T-helper 1 cell treated with Interleukin-12 subunit alpha and Interleukin-12 subunit beta and Interleukin-4 antibody, amounts not matched to agents 30 μg/mL and 1 μg/mL, for 36 hours (primary cell): ENCODE measurements at regions not wholly inside any gene's neighbourhood (a gene's known extent, or its start where the extent isn't known, plus 50 kb on each side); places are given as distances from the start of the nearest gene placed in this dataset.
"Not testable (repeated sequence)": the region's sequence is repeated elsewhere in the genome, so short reads cannot be mapped to it uniquely, and the experiment has no call there.

ENCODE experiments used
- H3K27ac Mint-ChIP-seq: one replicate; pipeline ENCODE4 v1.8.0; 2021; ENCODE audit warnings: mild to moderate bottlenecking, mixed read lengths
- H3K27me3 Mint-ChIP-seq: one replicate; pipeline ENCODE4 v1.8.0; 2021; ENCODE audit warnings: low read depth, mixed read lengths
- H3K36me3 Mint-ChIP-seq: one replicate; pipeline ENCODE4 v1.8.0; 2021; ENCODE audit warnings: low read depth, mixed read lengths
- H3K4me1 Mint-ChIP-seq: one replicate; pipeline ENCODE4 v1.8.0; 2021; ENCODE audit warnings: low read depth, mixed read lengths
- H3K4me3 Mint-ChIP-seq: one replicate; pipeline ENCODE4 v1.8.0; 2021; ENCODE audit warnings: mild to moderate bottlenecking, moderate library complexity, mixed read lengths
- H3K9me3 Mint-ChIP-seq: one replicate; pipeline ENCODE4 v1.8.0; 2021; ENCODE audit warnings: mixed read lengths

DNA sequence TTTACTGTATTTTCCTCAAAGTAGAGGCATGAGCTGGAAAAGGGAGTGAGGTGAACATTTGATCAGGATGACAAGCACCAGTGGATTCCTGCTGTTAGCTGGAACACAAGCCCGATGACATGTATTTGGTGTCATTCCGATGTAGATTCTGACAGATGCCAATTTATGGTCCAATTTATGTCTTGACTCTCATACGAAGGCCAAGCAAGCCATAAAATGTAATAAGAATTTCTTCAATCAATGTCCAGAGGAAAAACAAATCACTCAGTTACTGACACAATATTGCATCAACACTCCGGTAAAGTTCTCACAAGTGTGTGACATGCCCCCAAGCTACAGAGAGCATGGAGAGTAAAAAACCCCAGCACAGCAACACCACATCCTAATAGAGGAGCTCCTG lies 138.3 kb upstream of the ZNF521 start:
- peaks cover 4% of the 10 kb centered on the region for H3K9me3 Mint-ChIP-seq
- no peak overlapping the region for H3K4me3 Mint-ChIP-seq
- no peak overlapping the region for H3K27ac Mint-ChIP-seq
- H3K27me3 Mint-ChIP-seq = no peaks in the 10 kb centered on the region
- no peaks in the 10 kb centered on the region for H3K4me1 Mint-ChIP-seq
- H3K36me3 Mint-ChIP-seq = no peaks in the 10 kb centered on the region

DNA sequence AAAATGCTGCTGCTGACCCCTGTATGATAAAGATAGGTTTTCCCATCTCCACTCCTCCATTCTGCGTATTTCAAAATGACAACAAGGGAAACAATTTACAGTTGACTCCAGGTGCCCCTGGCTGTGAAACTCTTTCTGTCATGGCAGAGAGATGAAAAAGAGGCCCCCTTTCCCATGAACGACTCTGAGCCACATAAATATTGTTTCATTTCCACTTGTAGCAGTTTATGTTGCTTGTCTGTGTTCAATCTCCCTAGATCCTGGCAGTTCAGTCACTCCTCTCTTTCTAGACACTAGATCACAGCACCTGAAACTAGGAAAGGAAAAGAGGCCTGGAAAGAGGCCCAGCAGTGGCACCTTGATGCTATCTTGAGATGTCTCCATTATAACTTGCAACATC lies 121.0 kb upstream of the ZNF521 start:
- Mint-ChIP-seq H3K27ac (no peak overlapping the region), H3K27me3 (no peaks in the 10 kb centered on the region), H3K9me3 (no peaks in the 10 kb centered on the region), H3K4me3 (no peak overlapping the region), H3K4me1 (no peaks in the 10 kb centered on the region), H3K36me3 (no peaks in the 10 kb centered on the region)

DNA sequence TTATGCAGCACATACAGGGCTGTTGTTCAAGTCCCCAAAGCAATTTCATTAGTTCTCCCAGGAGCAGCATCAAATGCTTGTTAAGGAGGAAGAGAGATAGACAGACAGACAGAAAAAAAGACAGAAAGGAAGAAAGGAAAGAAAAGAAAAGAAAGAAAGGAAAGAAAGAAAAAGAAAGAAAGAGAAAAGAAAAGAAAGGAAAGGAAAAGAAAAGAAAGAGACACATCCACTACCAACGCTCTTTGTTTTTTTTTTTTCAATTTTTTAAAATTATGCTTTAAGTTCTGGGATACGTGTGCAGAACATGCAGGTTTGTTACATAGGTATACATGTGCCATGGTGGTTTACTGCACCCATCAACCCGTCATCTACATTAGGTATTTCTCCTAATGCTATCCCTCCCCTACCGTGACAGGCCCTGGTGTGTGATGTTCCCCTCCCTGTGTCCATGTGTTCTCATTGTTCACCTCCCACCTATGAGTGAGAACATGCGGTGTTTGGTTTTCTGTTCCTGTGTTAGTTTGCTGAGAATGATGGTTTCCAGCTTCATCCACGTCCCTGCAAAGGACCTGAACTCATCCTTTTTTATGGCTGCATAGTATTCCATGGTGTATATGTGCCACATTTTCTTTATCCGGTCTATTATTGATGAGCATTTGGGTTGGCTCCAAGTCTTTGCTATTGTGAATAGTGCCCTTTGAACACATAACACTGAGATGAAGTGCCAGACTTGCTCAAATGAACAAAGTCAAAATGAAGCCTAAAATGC lies 119.0 kb upstream of the ZNF521 start:
- not testable (repeated sequence) for H3K4me1 Mint-ChIP-seq, H3K9me3 Mint-ChIP-seq, H3K36me3 Mint-ChIP-seq, H3K27ac Mint-ChIP-seq, H3K27me3 Mint-ChIP-seq, H3K4me3 Mint-ChIP-seq

DNA sequence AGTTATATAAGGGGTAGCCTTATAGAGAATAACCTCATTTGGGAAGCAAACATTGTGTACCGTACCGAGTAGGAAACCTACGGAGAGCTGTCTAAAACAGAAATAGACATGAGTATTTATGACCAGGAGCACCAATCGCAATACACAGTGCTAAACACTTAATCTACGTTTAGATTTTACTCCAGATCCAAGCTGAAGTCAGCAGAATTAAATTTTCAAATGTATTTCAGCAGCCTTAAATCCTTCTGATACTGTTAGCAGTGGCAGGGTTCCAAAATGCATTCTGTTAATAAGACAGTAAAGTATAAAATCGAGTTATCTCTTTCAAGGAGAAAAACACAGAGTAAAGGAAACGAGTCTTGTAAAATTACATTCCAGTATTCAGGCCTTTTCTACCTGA lies 118.1 kb upstream of the ZNF521 start:
- no peaks in the 10 kb centered on the region for H3K9me3 Mint-ChIP-seq
- no peak overlapping the region for H3K4me3 Mint-ChIP-seq
- no peak overlapping the region for H3K27ac Mint-ChIP-seq
- H3K36me3 Mint-ChIP-seq = no peaks in the 10 kb centered on the region
- H3K4me1 Mint-ChIP-seq = no peaks in the 10 kb centered on the region
- H3K27me3 Mint-ChIP-seq = no peaks in the 10 kb centered on the region

DNA sequence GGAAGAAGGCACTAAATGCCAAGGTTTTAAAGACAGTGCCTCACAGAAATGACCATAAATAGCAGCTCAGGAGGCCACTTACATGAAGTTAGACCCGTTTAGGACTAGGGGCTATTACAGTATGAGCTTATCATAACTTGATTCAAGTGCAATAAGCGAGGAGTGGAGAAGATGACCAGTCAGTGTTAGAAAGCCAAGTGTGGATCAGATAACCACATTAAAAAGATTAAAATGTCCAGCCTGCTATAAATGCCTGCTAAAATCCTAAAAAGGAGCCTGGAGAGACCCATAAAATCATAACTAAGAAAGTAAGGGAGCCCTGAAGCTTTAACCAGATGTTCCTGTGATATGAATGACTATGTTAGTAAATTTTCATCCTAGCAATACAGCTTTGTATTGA lies 117.5 kb upstream of the ZNF521 start:
- Mint-ChIP-seq H3K4me3 (no peak overlapping the region), H3K4me1 (no peaks in the 10 kb centered on the region)

DNA sequence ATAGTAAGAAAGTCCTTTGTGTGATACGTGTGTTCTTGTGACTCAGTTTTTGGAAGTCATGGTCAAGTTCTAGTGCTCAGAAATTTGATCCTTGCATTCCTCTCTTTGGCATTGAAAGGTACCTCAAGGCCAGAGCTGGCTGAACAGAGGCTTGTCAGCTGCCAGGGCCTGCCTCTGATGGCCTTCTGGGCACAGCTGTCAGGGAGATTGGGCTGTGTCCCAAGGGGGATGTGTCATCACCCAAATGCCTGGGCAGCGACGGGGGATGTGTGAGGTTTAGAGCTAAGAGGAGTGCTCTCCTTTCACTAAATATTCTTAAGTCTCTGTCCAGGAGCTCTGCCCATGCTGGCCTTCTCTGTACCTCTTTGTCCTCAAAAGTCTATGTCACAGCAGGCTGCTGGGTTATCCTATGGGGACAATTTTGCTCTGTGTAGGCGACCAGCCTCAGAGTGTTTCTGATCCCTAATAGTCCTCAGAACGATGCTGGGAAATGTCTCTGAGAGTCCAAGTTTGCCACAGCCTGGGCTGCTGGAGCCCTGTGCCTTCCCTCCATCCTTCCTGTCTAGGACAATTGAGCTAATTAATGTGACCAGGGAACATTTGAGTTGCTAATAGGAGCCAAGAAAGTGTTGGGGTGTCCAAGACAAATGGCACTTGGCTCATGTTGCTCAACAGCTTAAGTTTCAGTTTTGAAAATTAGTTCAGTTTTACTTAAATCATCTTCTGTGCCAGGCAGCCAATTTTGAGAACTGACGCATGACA lies 115.4 kb upstream of the ZNF521 start:
- no peaks in the 10 kb centered on the region for H3K9me3 Mint-ChIP-seq
- H3K27ac Mint-ChIP-seq = no peak overlapping the region
- H3K4me3 Mint-ChIP-seq = no peak overlapping the region
- H3K27me3 Mint-ChIP-seq = no peaks in the 10 kb centered on the region
- H3K36me3 Mint-ChIP-seq = no peaks in the 10 kb centered on the region
- no peaks in the 10 kb centered on the region for H3K4me1 Mint-ChIP-seq

More for the DNA sequence above, 117.5 kb upstream of the ZNF521 start:
- H3K27me3 Mint-ChIP-seq = no peaks in the 10 kb centered on the region
- H3K36me3 Mint-ChIP-seq = no peaks in the 10 kb centered on the region
- H3K9me3 Mint-ChIP-seq = no peaks in the 10 kb centered on the region
- no peak overlapping the region for H3K27ac Mint-ChIP-seq

DNA sequence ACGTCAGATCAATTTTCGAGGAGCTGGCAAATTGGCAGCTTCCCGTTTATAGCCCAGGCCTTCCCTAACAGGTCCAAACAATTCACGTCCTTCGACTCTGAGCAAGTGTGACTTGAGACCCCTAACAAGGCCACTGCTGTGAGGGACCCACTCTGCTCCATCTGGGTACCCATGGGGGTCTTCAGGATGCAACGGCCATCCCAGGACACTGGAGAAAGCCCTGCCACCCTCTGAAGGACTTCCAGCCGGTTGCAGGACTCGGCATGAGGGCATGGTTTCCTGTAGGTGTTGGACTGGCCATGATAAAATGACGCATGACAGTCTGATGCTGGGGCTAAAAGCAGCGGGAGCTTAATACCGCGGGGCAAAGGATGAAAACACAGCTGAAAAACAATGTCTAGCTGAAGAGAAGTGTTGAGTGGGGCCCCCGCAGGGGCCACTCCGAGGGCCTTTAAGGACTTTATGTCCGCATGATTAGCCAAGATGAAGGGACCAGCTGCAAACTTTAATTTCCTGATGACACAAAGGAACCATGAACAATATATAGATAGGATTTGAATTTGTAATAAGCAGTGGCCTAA lies 113.3 kb upstream of the ZNF521 start:
- H3K36me3 Mint-ChIP-seq = no peaks in the 10 kb centered on the region
- H3K27ac Mint-ChIP-seq = no peak overlapping the region
- H3K9me3 Mint-ChIP-seq = no peaks in the 10 kb centered on the region
- no peak overlapping the region for H3K4me3 Mint-ChIP-seq
- no peaks in the 10 kb centered on the region for H3K4me1 Mint-ChIP-seq
- H3K27me3 Mint-ChIP-seq = no peaks in the 10 kb centered on the region

DNA sequence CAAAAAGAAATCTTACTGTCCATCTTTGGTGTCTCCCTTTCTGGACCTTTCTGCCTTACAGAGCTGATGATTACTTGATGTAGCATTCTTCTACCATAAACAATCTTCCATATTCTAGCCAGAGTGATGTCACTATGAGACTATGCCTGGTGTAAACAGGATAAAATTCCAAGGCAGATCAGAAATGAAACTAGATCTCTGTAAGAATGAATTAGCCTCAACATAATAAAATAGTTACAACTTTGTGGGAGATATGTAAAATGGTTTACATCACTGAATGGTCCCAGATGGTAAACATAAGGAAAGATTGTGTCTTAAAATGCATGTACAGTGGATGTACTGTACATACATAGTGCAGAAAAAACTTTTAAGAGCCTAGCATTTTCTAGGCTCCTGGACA lies 112.3 kb upstream of the ZNF521 start:
- Mint-ChIP-seq H3K27me3 (no peaks in the 10 kb centered on the region), H3K36me3 (no peaks in the 10 kb centered on the region), H3K4me1 (no peaks in the 10 kb centered on the region), H3K27ac (no peak overlapping the region), H3K4me3 (no peak overlapping the region), H3K9me3 (no peaks in the 10 kb centered on the region)

DNA sequence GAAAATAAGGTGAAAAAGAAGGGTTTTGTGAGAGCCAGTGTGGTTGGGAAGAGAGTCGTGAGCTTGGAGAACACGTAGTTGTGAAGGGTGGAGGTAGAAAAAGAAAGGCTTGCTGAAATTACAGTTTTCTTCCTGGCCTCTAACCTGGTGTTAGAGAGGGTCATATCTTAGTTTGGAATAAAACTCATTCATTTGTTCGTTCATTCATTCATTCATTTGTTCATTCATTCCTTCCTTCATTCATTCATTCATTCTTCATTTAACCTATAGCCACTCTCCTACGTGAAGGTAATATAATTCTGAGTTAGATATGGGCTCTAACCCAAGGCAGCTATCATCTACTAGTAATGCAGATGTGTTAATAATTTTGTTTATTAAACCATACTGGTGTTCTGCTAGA lies 111.8 kb upstream of the ZNF521 start:
- Mint-ChIP-seq H3K27ac (no peak overlapping the region), H3K4me3 (no peak overlapping the region), H3K36me3 (no peaks in the 10 kb centered on the region), H3K9me3 (no peaks in the 10 kb centered on the region), H3K27me3 (no peaks in the 10 kb centered on the region), H3K4me1 (no peaks in the 10 kb centered on the region)

DNA sequence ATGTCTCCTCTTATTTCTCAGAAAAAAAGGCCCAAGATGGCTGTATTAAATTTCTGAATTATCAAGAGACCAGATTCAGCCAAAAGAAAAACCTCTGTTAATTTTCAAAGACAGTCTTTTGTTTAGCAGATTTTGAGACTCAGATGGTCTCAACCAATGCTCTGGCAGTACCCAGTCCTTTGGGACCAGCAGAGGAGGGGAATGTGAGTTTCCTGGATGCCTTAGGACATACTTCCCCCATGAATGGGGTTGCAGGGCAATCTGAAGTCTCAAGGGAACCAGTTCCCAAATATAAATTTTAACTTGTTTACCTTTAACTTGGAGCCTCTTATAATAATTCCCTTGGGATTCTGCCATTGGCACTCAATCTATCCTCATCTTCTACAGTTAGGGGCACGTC lies 107.8 kb upstream of the ZNF521 start:
- Mint-ChIP-seq H3K27ac (no peak overlapping the region), H3K9me3 (no peaks in the 10 kb centered on the region), H3K36me3 (no peaks in the 10 kb centered on the region), H3K4me1 (no peaks in the 10 kb centered on the region), H3K27me3 (no peaks in the 10 kb centered on the region), H3K4me3 (no peak overlapping the region)

DNA sequence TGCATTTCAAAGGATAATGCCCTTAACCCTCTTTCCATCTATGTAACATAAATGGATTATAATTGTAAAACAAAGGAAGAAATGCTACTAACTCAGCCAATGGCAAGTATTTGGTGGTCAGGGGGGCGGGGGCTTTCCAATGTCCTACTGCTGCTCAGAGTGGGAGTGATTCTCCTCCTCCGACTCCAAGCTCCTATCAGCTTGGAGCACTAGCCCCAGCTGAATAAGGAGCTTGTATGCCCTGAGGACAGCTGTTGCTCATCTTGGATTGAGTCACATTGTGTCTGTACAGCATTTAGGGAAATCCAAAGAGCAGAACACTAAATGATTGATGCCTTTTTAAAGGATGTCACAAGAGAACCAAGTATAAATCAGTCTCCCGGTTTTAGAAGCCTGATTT lies 105.6 kb upstream of the ZNF521 start:
- no peak overlapping the region for H3K27ac Mint-ChIP-seq
- no peaks in the 10 kb centered on the region for H3K4me1 Mint-ChIP-seq
- no peaks in the 10 kb centered on the region for H3K36me3 Mint-ChIP-seq
- H3K4me3 Mint-ChIP-seq = no peak overlapping the region
- H3K9me3 Mint-ChIP-seq = no peaks in the 10 kb centered on the region
- no peaks in the 10 kb centered on the region for H3K27me3 Mint-ChIP-seq

DNA sequence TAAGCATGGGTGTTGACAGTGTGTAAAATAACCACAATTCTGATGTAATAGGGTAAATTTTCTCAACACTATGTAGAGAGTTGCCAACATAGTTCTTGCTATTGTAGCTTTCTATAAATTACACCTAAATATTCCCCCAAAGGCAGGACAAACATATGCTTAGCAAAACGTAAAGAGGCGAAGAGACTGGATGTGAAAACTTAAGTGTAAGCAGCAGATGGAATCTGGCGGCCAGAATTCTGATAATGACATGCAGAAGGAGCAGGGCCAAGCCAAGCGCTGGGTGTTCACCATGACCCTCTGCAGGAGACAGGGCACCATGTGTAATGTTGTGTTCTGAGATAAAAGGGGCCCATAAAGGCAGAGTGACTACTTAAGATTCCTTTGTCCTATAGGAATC lies 105.2 kb upstream of the ZNF521 start:
- Mint-ChIP-seq H3K36me3 (no peaks in the 10 kb centered on the region), H3K4me3 (no peak overlapping the region), H3K27me3 (no peaks in the 10 kb centered on the region), H3K27ac (no peak overlapping the region), H3K4me1 (no peaks in the 10 kb centered on the region), H3K9me3 (no peaks in the 10 kb centered on the region)

DNA sequence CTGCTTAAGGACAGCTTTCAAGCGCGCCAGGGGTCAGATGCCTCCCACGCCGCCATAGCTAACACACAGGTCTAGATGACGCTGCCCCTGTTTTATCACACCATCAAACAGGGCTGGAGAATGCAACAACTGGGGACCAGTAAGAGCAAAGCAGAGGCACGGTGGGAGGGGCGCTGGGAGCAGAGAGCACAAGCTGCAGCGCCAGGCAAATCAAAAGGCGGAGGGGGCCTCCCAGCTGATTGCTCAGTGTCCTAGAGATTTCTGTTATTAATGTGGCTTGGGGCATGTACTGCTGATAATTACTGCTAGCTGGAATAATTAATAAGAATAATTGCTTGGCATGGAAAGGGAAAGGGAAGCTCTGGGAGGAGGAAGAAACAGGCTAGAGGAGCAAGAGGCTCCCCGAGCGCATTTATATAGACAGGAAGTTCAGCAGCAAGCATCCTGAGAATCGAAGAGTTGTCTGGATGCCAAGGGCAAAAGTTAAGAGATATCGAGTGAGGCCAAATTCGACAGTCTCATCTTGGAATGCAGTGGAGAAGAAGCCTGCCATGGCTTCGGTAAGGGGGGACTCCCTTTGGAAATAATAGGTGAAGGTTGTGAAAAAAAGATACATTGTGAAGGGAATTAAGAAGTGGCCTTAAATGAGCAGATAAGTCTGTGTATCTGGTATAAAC lies 104.5 kb upstream of the ZNF521 start:
- Mint-ChIP-seq H3K36me3 (no peaks in the 10 kb centered on the region), H3K4me1 (no peaks in the 10 kb centered on the region), H3K27ac (no peak overlapping the region), H3K27me3 (no peaks in the 10 kb centered on the region), H3K4me3 (no peak overlapping the region), H3K9me3 (no peaks in the 10 kb centered on the region)

DNA sequence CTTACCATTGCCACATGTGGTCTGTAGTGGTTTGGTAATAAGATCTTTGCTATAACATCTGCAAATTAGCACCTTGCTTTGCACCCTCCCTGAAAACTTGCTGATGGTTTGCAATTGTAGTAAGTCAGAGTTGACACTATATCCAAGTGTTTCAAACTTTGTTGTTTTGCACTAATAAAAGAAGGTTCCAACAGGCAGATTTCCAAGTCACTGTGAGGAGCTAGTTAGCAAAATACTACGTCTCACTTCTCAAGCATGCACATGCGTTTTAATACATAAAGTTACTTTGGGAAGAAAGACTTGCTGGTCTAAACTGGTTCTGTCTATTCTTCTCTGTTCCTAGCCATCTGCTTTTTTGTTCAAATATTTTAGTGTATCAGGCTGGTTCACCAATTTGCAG lies 103.7 kb upstream of the ZNF521 start:
- no peaks in the 10 kb centered on the region for H3K36me3 Mint-ChIP-seq
- no peaks in the 10 kb centered on the region for H3K9me3 Mint-ChIP-seq
- H3K27ac Mint-ChIP-seq = no peak overlapping the region
- no peak overlapping the region for H3K4me3 Mint-ChIP-seq
- no peaks in the 10 kb centered on the region for H3K27me3 Mint-ChIP-seq
- H3K4me1 Mint-ChIP-seq = no peaks in the 10 kb centered on the region

DNA sequence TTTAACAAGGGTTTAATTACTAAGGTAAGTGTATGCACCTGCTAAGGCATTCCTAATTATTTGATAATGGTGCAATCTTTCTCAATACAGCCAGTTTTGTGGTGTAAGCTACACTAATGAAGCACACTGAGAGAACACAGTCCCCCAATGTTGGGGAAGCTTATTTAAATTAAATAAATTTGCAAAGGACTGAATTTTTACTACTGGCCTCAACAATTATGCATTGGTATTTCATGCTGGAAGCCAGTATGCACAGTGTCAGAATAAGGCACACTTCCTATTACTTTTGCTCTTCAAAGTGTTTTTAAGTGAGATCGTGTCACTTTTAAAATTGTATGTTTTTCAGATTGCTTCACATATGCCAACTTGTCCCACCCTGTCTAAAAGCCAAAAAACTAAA lies 103.2 kb upstream of the ZNF521 start:
- Mint-ChIP-seq H3K9me3 (no peaks in the 10 kb centered on the region), H3K27ac (no peak overlapping the region), H3K4me3 (no peak overlapping the region), H3K36me3 (no peaks in the 10 kb centered on the region), H3K27me3 (no peaks in the 10 kb centered on the region), H3K4me1 (no peaks in the 10 kb centered on the region)
